Stimulated activated CD4-positive, alpha-beta T cell treated with anti-CD3 and anti-CD28 coated beads, TNF-alpha, amount 100 ng/mL, for 1 hour (primary cell): ENCODE measurements at regions not wholly inside any gene's neighbourhood (a gene's known extent, or its start where the extent isn't known, plus 50 kb on each side); places are given as distances from the start of the nearest gene placed in this dataset.
A peak's percentile ranks its signal among the peaks of the same experiment; 100 is the strongest.
"Not testable (repeated sequence)": the region's sequence is repeated elsewhere in the genome, so short reads cannot be mapped to it uniquely, and the experiment has no call there.

ENCODE experiments used
- DNase-seq, 3 donors: peaks; one replicate each; pipeline ENCODE4 v3.0.0-alpha.2; 2020; ENCODE audit warnings: low read depth in 3 of 3, low spot score in 1 of 3

DNA sequence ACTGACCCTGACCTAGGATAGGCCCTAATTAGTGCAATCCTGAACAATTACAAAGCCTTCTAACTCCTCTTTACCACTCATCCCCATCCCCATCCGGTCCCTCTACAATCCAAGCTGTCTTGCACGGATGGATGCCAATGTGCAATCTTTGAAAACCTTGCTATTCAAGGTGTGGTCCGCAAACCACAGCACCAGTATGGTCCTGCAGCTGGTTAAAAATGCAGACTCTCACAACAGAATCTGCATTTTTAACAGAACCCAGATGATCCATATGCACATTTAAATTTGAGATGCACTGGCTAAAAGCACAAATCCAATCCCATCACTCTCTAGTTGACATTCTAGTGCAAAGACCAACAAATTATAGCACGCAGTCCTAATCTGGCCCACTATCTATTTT, 230.6 kb upstream of the KRR1 start:
- no peak for DNase-seq

DNA sequence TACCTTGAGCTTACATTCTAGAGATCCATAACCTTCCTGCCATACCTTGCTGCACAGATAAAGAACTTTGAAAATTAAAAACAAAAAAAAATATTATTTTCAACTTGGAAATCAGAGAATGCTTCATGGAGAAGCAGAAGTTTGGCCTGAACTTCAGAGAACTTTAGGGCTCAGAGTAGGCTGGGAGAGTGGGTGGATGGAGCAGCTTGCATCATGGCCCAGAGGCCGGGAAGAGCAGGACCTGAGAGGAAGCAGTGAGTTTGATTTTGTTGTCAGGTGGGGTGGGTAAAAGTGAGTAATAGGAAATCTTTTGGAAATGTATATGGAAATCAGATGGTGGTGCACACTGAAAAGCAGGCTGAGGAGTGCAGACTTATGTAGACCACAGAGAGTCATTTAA, 228.5 kb upstream of the KRR1 start:
- no peak for DNase-seq

DNA sequence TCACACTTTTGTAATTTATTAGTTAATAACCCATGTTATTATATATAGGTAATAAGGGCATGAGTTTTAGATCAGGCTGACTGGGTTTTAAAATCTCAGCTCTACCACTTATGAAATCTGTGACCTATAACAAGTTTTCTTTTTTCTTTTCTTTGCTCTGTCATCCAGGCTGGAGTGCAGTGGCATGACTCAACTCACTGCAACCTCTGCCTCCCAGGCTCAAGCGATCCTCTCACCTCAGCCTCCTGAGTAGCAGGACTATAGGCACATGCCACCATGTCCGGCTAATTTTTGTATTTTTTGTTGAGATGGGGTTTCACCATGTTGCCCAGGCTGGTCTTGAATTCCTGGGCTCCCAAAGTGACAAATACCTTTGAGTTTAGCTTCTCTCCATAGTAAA, 227.7 kb upstream of the KRR1 start:
- not testable (repeated sequence) for DNase-seq

DNA sequence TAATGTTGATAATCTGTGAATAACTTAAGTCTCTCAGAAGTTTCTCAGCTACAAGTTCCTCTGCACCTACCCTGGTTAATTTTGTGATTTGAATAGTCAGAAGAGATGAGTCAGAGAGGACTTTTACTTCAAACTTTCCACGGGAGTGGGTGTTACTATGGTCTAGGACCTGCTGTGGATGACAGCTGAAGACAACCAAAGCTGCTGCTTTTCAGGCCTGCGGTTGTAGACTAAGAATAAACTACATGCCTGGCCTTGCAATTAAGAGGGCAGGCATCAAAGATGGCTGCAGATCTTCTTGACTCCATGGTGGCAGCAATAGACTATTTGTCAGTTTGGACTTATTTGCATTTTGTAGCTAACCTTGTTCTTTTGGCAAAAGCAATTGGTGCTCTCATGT, 227.1 kb upstream of the KRR1 start:
- peak in 1 of 3 donors; percentile 1 for DNase-seq

GRCh38 chr12:75735853-75736252, 224.4 kb upstream of the KRR1 start:
- DNase-seq: no peak

- no peak for DNase-seq
Measured at GRCh38 chr12:75728826-75729225, 217.4 kb upstream of the KRR1 start.

DNA sequence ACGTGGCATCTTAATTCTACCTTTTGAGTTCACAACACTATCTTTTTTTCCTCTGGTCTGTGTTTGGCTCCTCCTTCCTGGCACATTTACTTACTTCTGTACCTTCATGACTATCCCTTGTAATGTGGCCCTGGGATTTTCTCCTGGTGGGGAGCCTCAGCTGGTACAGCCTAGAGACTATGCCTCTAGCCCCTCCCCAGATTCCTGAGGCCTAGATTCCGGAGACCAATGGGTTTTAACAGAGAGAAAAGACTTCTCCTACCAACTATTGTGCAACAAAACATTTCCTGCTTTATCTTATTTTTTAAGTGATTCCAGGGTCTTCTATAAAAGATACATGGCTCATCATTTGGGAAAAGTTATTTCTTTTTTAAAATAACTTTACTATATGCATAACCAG, 216.2 kb upstream of the KRR1 start:
- no peak for DNase-seq

DNA sequence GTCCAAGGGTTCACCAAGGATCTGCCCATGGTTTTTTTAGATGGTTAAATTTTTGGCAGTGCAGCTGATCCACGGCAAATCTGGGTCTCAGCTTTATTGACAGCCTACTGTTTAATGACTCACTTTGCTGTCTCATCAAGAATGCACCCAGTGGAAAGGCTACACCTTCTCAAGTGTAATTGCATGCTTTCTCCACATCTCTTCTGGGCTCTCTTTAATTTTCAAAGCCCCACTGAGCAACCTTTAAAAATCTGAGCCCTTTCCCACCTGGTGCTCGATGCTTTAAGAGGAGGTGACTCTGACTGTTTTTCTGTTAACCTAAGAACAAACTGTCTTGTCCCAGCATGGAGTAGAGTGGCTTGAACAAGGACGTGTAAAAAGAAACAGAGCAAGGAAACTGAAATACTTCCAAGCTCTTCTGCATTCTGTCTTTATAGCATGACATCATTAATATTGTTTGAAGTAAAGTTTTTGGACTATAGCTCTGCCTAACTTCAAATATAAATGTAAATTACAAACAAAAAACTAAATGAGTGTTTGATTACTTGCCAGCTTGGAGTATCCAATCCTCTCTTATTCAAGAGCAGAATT, 214.2 kb upstream of the KRR1 start:
- DNase-seq: no peak

DNA sequence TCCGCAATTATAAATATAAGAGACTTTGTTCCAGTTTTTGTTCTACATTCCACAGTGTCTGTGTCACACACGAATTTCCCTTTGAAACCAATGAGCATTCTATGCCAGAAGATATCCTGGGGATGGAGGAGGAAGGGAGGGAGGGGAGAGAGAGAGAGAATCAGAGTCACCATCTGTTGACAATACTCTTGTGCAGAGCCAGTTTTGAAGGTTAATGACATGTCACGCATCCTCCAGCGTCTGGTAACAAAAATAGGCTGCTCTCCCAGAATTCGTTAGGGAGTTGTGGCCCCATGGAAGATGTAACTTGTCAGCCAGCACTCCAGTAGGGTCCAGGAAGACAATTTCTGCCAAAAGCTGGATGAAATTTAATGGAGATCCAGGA, 213.5 kb upstream of the KRR1 start:
- no peak for DNase-seq

DNA sequence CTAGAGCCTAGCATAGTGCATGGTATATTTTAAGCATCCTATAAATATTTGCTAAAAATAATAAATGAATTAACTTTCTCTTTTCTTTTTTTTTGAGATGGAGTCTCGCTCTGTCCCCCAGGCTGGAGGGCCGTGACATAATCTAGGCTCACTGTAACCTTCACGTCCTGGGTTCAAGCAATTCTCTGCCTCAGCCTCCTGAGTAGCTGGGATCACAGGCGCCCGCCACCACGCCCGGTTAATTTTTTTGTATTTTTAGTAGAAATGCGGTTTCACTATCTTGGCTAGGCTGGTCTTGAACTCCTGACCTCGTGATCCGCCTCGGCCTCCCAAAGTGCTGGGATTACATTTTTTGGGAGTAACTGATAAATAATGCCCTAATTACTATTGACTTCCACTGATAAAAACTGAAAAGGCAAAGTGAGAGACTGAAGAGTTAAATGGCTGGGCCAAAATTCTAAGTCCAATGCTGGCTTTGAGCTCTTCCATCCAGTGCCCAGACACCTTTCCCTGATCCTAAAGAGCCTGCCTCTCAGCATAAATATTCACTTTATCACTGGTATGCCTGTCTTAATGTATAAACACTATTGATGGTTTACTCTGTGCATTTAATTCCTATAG, 213.0 kb upstream of the KRR1 start:
- DNase-seq: no peak

- DNase-seq: peak in 1 of 3 donors; percentile 3
Measured at GRCh38 chr12:75722714-75723200, 211.3 kb upstream of the KRR1 start.

GRCh38 chr12:75721796-75722195, 210.4 kb upstream of the KRR1 start:
- DNase-seq: no peak

DNA sequence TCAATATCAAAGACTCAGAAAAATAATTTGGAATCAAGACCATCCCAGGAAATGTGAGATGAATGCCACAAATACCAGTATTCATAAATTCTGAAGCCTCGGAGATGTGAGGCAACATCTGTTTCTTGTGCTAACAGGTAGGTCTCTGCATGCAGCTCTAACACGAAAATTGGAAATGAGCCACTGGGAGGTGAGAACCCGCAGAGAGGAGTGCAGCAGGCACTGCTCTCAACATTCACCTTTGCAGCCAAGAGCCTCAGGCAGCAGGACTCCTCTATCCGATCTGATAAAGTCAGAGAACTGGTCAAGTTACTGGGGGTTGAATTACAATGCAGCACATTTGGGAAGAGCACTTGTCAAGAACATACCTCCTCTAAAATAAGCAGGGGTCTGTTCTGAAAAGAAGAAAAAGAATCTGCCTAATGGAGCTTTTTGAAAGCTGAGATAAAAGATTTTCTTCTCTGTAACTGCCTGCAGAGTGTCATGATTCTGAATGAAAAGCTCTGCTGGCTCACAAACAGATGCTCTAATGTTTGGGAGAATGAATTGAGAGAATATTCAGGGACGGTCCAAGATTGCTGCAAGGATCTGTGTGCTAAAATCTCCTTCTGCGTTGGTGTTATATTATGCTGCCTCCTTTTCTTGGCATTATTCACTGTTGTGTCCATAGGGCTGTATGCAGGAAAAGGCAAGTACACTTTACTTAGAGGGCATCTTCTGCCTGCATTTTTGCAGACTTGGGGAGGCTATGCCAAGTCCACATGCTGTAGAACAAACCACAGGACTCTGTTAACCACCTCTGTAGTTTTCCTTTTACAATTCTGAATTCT, 209.6 kb upstream of the KRR1 start:
- DNase-seq: no peak

GRCh38 chr12:75717902-75718301, 206.5 kb upstream of the KRR1 start:
- DNase-seq: no peak

DNA sequence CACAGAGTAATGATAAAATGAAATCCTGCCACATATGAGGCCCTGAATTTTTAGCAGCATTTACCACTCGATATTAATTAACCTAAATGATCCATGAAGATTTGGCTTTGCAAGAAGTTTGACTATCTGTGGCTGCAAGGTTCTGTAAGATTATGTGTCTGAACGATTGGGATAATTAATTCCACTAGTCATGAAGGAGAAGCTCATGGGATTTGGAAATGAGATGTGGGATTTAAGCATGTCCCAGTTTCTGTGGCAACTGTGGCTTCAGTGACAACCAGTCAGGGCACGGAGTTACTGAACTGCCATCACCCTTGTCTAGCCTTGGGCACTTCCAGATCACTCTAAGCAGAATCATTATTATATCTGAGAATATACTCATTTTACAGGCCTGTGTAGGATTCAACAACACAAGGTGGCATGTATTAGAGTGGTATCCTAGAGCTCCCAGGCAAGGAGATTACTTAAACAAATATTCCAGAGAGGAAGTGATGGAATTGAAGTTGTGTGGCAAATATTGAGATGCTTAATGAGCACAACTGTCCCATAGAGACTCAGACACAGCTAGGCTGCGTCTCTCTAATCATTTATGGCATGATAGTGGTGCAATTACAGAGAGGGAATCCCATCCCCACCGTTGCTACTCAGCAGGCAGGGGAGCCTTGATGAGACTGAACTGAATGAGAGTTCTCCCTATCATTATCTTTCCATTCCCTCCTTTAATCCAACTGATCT, 205.0 kb upstream of the KRR1 start:
- DNase-seq: no peak

DNA sequence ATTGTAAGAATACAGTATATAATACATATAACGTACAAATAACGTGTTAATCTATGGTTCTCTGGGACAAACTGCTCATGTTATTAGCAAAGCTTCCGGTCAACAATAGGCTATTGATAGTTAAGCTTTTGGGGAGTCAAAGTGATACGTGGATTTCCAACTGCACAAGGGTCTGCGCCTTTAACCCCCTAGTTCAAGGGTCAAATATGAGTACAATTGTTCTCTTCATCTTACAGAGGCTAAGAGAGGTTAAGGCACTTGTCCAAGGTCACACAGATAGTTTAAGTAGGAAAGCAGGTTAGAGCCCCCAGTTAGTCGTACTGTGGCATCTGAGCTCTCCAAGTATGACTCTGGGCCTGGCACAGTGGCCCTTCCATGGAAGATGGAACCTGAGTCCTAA, 204.3 kb upstream of the KRR1 start:
- DNase-seq: no peak

- no peak for DNase-seq
Measured at GRCh38 chr12:75715323-75715644, 203.9 kb upstream of the KRR1 start.

- DNase-seq: no peak
Measured at GRCh38 chr12:75714462-75715322, 203.3 kb upstream of the KRR1 start.

- no peak for DNase-seq
Measured at GRCh38 chr12:75713434-75713833, 202.0 kb upstream of the KRR1 start.

GRCh38 chr12:75712223-75712622, 200.8 kb upstream of the KRR1 start:
- no peak for DNase-seq

DNA sequence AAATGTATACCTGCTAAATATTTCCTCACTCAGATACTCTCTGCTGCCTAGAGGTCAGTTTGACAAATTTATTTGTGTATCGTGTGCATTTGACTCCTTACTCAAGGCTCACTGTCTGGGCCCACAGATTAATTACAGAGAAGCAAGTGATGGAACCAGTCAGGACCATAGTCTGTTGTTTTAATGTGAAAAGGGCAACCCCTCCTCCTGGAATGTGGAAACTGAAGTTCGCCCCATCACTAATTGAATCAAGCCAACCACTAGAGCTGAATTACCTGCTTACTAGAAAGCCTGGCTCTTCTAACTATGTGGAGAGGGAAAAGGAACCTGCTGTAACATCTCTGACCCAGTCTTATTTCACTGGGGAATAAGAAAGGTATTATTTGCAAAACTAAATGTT, 199.9 kb upstream of the KRR1 start:
- DNase-seq: no peak
